Lower lobe of right lung (tissue), 2 donors: ENCODE measurements at regions not wholly inside any gene's neighbourhood (a gene's known extent, or its start where the extent isn't known, plus 50 kb on each side); places are given as distances from the start of the nearest gene placed in this dataset.
"Not testable (repeated sequence)": the region's sequence is repeated elsewhere in the genome, so short reads cannot be mapped to it uniquely, and the experiment has no call there.

Experiments used
- ATAC-seq, 2 donors: fragments of 200-7000 bp; cut with Tn5 transposase; one replicate each; pipeline ENCODE4 v1.9.1; 2020 to 2022; ENCODE audit warnings: mild to moderate bottlenecking in 2 of 2, moderate library complexity in 2 of 2
- DNase-seq: peaks from one replicate; pipeline ENCODE4 v3.0.0-alpha.2; 2020
- H3K27ac ChIP-seq: fragments of 200-600 bp; one replicate; pipeline ENCODE4 v1.8.0; 2022
- H3K27me3 ChIP-seq: fragments of 200-600 bp; one replicate; pipeline ENCODE4 v1.8.0; 2022; ENCODE audit warnings: low read depth
- H3K36me3 ChIP-seq: fragments of 200-600 bp; one replicate; pipeline ENCODE4 v1.8.0; 2022; ENCODE audit warnings: mild to moderate bottlenecking
- H3K4me1 ChIP-seq: fragments of 200-600 bp; one replicate; pipeline ENCODE4 v1.8.0; 2022
- H3K4me3 ChIP-seq: fragments of 200-600 bp; one replicate; pipeline ENCODE4 v1.8.0; 2022; ENCODE audit warnings: mild to moderate bottlenecking
- H3K9me3 ChIP-seq: fragments of 200-600 bp; one replicate; pipeline ENCODE4 v1.8.0; 2022
- CTCF ChIP-seq: fragments of 200-600 bp; IDR thresholded peaks from one replicate; pipeline ENCODE4 v1.8.0; 2022; ENCODE audit warnings: antibody characterized with exemption, mild to moderate bottlenecking
- intact Hi-C: fragments of 100-400 bp; cut with DNase I; formaldehyde crosslinking; loops from one replicate; pipeline ENCODE4 v1.11.0; 2022
- donor health status: DM: no; HTN: yes; CAD: no; lungs with severe emphysema.

GRCh38 chr16:16938009-16938408 lies 532.8 kb downstream of the XYLT1 start:
- Histone ChIP-seq H3K9me3 (no peaks in the 10 kb centered on the region), H3K4me1 (no peaks in the 10 kb centered on the region), H3K27ac (no peak overlapping the region), H3K27me3 (peaks cover 14% of the 10 kb centered on the region), H3K36me3 (no peaks in the 10 kb centered on the region), H3K4me3 (no peak overlapping the region)
- intact Hi-C loops: no loop called here
- DNase-seq (no peak), ATAC-seq (no peak)
- TF ChIP-seq CTCF: no peak

GRCh38 chr16:16938980-16939379 lies 531.8 kb downstream of the XYLT1 start:
- Histone ChIP-seq H3K27me3 (peaks cover 10% of the 10 kb centered on the region), H3K36me3 (no peaks in the 10 kb centered on the region)
- ATAC-seq: no peak

GRCh38 chr16:16940351-16940750 lies 530.4 kb downstream of the XYLT1 start:
- ATAC-seq (no peak), DNase-seq (no peak)
- no peaks in the 10 kb centered on the region for H3K36me3 ChIP-seq
- no peak overlapping the region for H3K27ac ChIP-seq
- intact Hi-C loops: no loop called here
- no peaks in the 10 kb centered on the region for H3K9me3 ChIP-seq
- no peaks in the 10 kb centered on the region for H3K4me1 ChIP-seq
- TF ChIP-seq CTCF: no peak
- H3K27me3 ChIP-seq: peaks cover 9% of the 10 kb centered on the region
- H3K4me3 ChIP-seq: no peak overlapping the region

More at GRCh38 chr16:16938980-16939379, 531.8 kb downstream of the XYLT1 start:
- no peaks in the 10 kb centered on the region for H3K9me3 ChIP-seq
- intact Hi-C loops: no loop called here
- TF ChIP-seq CTCF: no peak
- DNase-seq: no peak
- H3K27ac ChIP-seq: no peak overlapping the region
- H3K4me3 ChIP-seq: no peak overlapping the region
- H3K4me1 ChIP-seq: no peaks in the 10 kb centered on the region

- H3K4me3 ChIP-seq, ATAC-seq, H3K36me3 ChIP-seq, DNase-seq, H3K9me3 ChIP-seq, H3K27me3 ChIP-seq, H3K4me1 ChIP-seq, intact Hi-C loops, H3K27ac ChIP-seq: not testable (repeated sequence)
Observed at GRCh38 chr16:16942849-16943248, 527.9 kb downstream of the XYLT1 start.

GRCh38 chr16:16945207-16945606 lies 525.6 kb downstream of the XYLT1 start:
- DNase-seq (no peak), ATAC-seq (no peak)
- no peak for TF ChIP-seq CTCF
- Histone ChIP-seq H3K27ac (no peak overlapping the region), H3K4me3 (no peak overlapping the region), H3K4me1 (no peaks in the 10 kb centered on the region), H3K36me3 (no peaks in the 10 kb centered on the region), H3K27me3 (peaks cover 9% of the 10 kb centered on the region), H3K9me3 (no peaks in the 10 kb centered on the region)
- intact Hi-C loops: no loop called here

- ATAC-seq: no peak
- Histone ChIP-seq H3K27me3 (no peaks in the 10 kb centered on the region), H3K27ac (no peak overlapping the region), H3K4me3 (no peak overlapping the region), H3K36me3 (no peaks in the 10 kb centered on the region), H3K9me3 (no peaks in the 10 kb centered on the region), H3K4me1 (no peaks in the 10 kb centered on the region)
- no peak for DNase-seq
- TF ChIP-seq CTCF: no peak
- intact Hi-C loops: no loop called here
Observed at GRCh38 chr16:16956376-16956775, 514.4 kb downstream of the XYLT1 start.
